LNCAP (cell line): ENCODE measurements at regions not wholly inside any gene's neighbourhood (a gene's known extent, or its start where the extent isn't known, plus 50 kb on each side); places are given as distances from the start of the nearest gene placed in this dataset.

Experiments used
- CTCF ChIP-seq: fragments of 450-650 bp; IDR thresholded peaks from 2 replicates; pipeline ENCODE4 v1.5.1; 2017; ENCODE audit warnings: mild to moderate bottlenecking

GRCh38 chr2:16140771-16141640 is 200.7 kb downstream of the MYCN start:
- no peak for TF ChIP-seq CTCF

- TF ChIP-seq CTCF, result no peak
Observed at GRCh38 chr2:16139663-16140615, 199.6 kb downstream of the MYCN start.

DNA sequence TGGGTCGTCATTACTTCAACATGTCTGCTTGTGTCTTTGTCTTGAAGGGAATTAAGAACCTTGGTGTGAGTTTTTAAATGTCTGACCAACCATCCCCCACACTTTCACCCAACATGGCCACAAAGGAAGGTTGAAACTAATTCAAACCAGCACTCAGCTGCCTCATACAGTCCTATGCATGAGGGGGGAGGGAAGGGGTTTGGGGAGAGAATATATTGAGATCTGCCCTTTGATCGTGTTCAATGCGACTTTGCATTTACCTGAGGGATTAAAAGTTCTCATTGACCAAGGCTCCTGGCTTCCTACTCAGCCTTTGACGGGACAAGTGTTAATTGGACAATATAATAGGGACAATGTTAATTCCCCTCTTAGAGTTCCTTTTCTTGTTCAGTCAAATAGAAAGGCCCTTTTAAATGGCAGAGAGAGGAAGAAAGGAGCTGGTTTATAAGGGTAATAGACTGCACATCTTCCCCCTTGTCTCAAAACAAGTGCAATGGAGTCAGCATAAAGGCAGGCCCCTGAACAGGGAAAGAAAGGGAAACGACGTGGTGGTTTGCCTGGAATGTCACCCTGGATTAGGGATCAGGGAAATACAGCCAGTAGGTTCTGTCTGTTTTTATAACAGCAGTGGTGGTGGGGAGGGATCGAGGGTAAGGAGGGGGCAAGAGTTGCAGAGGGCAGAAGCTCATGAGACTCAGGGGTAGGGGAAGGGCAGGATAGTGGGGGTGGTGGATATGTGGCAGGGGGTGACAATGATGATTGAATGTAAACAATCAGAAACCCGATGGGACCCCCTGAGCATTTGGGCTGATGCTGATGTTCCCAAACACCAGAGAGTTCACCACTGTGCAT is 198.7 kb downstream of the MYCN start:
- TF ChIP-seq CTCF, result no peak

GRCh38 chr2:16137080-16137755 is 196.9 kb downstream of the MYCN start:
- no peak for TF ChIP-seq CTCF

DNA sequence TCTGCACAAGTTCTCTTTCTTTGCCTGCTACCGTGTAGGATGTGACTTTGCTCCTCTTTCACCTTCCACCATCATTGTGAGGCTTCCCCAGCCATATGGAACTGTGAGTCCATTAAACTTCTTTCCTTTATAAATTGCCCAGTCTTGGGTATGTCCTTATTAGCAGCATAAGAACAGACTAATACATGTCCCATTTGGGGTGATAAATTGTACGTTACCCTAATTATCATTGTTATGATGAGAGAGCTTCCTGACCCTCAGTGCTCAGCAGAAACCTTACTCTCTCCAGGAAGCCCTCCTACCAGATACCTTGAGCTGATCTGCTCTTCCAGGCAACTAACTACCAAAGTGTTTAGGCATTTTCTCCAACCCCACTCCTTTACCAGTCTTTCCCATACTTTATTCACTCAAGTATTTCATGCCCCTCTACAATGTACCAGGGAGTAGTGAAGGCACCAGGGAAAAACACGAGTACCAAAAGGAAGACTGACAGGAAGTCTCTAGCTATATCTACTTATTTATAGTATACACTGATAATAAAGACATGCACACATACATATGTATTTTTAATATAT is 196.2 kb downstream of the MYCN start:
- TF ChIP-seq CTCF, result no peak

DNA sequence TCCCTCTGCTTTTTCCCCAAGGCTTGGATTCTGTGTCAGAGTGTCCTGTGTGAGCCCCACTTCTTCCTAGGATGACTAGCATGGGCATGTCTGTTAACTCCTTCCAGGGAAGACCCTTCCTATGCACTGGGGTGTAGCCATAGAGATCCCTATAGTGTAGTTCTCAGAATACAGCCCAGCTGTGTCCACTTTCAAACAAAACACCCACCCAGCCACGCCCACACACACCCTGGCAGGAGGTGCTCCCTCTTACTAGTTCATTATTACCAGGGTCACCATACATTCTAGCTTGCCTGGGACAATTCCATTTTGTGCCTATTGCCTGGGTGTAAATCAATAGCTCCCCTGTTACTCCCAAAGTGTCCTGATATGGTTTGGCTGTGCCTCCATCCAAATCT is 195.6 kb downstream of the MYCN start:
- no peak for TF ChIP-seq CTCF
